ENCODE measurements at regions not wholly inside any gene's neighbourhood (a gene's known extent, or its start where the extent isn't known, plus 50 kb on each side); places are given as distances from the start of the nearest gene placed in this dataset.

DNA sequence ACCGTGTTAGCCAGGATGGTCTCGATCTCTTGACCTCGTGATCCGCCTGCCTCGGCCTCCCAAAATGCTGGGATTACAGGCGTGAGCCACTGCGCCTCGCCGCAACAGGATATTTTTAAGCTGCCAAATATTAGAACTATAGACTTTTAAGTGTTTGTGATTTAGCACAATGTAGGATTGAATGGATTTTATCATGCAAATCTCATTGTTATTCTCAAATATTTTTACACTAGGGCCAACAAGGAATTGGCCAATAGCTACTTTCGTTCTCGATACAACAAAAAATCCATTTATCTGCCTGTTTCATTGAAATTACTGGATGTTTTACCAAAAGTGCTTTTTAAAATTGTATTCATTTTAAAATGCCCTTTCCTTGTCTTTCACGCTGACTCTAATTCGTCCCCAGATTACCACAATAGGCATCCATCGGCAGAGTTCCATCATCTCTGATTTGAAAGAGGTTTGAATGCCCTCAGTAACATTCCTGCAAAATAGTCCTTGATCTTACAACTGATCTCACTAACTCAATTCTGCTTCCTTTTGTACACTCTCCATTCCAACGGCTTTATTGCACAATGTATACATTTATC, 99.6 kb upstream of the ROBO2 start:
- TF ChIP-seq EP300 (IDR thresholded peaks at IDR 0.05): no peak
- TF ChIP-seq, protein P1, sequence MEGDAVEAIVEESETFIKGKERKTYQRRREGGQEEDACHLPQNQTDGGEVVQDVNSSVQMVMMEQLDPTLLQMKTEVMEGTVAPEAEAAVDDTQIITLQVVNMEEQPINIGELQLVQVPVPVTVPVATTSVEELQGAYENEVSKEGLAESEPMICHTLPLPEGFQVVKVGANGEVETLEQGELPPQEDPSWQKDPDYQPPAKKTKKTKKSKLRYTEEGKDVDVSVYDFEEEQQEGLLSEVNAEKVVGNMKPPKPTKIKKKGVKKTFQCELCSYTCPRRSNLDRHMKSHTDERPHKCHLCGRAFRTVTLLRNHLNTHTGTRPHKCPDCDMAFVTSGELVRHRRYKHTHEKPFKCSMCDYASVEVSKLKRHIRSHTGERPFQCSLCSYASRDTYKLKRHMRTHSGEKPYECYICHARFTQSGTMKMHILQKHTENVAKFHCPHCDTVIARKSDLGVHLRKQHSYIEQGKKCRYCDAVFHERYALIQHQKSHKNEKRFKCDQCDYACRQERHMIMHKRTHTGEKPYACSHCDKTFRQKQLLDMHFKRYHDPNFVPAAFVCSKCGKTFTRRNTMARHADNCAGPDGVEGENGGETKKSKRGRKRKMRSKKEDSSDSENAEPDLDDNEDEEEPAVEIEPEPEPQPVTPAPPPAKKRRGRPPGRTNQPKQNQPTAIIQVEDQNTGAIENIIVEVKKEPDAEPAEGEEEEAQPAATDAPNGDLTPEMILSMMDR (IDR thresholded peaks at IDR 0.05): no peak
- no peak for TF ChIP-seq POLR2AphosphoS5 (IDR thresholded peaks at IDR 0.05)
- no peak for TF ChIP-seq POLR2A (IDR thresholded peaks at IDR 0.05)

Measured in stomach (tissue), 4 donors.